ENCODE measurements at regions not wholly inside any gene's neighbourhood (a gene's known extent, or its start where the extent isn't known, plus 50 kb on each side); places are given as distances from the start of the nearest gene placed in this dataset.
A peak's percentile ranks its signal among the peaks of the same experiment; 100 is the strongest.

DNA sequence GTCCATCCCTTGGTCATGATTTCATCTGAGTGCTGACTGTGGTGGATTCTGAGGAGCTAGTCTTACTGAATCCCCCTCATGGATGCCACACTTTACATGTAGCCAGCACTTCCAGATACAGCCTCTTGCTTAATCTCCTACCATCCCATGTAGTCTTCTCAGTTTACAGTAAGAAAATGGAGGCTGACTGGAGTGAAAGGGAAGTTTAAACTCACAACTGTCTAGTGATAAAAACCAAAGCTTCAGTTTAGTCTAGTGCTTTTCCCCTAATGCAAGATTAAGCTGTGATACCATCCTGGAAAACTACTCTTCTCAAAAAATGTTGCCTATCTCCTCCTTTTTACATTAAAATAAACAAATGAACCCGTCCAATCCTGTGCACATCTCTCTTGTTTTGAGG is 146.8 kb upstream of the HES1 start:
- no peak for DNase-seq (ENCODE audit: extremely low read depth in 1 of 11, low read depth in 9 of 11, low spot score in 4 of 11)

DNA sequence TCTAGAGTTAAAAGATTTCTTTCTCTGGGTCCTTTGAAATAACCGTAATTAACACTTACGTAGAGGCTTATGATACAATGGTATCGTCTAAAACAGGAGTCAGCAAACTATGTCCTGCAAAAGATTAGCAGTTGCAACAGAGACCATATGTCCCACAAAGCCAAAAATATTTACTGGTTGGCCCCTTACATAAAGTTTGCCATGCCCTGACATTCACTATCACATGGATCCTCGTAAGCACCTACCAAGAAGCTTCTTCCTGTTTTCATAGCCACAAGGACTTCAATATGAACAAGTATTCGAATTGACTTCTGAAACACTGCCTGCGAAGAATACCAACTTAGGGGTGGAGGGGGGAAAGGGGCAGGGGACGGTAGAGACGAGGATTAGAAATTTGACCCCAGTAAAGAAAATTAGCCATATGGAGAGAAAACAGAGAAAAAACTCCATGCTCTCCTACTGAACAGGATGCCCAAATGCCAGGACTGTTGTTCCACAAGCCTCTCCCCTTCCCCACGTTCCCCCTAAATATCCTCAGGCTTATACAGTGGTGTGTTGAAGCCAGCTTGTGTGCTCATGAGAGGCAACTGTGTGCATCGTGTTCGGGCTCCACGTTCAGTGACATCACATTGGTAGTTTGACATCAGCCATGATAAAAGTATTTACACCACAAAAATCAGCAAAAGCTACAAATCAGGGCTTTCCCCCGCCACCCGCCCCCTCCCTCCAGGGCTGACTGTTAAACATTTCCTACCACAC is 144.1 kb upstream of the HES1 start:
- no peak for DNase-seq (ENCODE audit: extremely low read depth in 1 of 11, low read depth in 9 of 11, low spot score in 4 of 11)

DNA sequence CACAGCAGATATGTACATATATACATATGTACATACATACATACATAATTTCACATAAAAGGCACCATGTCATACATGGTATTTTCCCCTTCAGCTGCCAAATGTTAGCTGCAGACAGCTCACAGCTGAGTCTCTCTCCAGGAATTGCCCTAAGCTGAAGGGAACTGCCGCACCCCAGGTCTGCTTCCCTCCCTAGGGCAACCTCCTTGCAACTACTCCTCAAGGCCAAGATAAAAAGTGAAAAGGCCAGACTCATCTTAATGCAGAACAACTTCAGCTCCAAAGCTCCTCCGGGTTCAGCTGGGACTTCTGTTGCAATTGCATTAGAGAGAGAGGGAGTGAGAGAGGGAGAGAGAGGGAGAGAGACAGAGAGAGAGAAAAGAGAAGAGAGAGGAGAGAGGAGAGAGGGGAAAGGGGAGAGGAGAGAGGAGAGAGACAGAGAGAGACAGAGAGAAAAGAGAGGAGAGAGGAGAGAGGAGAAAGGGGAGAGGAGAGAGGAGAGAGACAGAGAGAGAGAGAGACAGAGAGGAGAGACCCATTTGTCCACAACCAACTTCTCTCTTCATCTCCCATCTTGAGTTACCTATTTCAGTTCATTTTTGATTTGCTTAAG is 143.4 kb upstream of the HES1 start:
- DNase-seq (ENCODE audit: extremely low read depth in 1 of 11, low read depth in 9 of 11, low spot score in 4 of 11): no peak

DNA sequence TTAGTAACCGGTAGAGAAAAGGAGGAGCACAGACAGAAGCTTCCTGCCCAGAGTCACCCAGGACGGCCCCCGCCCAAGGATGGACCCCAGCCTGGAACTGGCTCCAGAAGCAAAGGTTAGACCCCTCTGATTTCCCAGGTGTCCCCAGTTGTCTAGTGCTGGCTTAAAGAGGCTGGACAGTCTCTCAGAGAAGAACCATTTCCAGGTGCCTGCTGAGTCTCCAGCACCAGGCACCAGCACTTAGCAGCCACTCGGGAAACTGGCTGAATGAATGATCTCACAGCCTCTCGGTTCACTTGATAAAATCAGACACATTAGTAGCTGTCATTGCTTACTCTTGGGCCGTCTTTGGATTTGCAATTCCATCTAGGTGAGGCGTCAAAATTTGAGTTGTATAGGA is 139.7 kb upstream of the HES1 start:
- DNase-seq (ENCODE audit: extremely low read depth in 1 of 11, low read depth in 9 of 11, low spot score in 4 of 11): no peak

DNA sequence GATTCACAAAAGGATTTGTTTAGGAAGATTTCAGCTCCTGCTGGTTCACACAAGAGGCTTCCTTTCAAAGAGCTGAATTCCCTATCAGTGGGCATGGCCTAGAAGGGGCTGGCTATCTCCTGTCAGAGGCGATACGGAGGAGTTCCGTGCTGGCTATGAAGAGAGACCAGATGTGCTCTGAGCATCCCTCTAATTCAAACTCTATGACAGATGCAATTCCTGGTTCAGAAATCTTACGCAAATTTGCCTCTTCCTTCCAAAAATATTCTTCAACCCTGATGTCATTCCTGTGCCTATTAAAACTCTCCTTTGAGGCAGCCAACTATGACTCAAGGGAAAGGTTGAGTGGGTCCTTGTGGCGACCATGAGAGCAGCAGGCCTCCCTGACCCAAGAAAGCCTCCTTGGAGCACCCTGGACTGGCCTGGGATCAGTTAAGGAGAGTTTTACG is 139.3 kb upstream of the HES1 start:
- no peak for DNase-seq (ENCODE audit: extremely low read depth in 1 of 11, low read depth in 9 of 11, low spot score in 4 of 11)

DNA sequence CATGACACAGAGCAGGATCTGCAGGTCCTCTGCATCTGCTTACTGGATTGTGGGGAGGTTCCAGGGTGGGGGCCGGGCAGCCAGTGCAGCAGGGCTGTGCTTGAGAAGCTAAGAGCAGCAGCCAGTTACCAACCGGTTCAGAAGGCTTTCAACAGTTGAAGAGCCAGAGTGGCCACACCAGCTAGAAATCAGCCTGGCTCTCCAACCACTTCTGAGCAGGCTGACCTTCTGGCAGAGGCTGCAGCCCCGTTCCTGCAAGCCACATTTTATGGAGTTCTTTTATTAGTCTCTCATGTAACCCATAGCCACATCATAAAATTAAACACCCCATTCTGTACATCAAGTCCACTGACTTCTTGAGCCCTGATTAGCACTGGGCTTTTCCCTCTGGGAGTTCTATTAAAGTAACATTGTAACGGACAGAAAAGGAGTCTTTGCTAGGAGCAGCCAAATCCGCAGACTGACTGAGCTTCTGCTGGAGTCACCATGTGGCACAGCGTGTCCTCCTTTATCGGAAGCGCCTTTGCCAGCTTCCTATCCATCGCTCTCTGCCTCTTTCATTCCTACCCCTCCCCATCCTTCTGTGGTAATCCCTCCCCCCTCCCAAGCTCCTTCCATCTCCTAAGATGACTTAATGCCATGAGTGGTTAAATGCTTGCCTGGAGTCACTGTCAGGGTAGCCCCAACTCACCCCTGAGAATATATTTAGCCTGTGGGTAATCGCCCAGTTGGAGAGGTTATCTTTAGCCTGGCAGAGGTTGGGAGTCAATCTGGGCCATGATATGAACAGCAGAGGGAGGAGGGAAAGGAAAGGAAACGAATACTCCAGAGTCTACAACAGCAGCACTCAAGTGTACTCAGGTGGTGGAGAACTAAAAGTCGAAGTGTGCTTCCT is 138.5 kb upstream of the HES1 start:
- DNase-seq (ENCODE audit: extremely low read depth in 1 of 11, low read depth in 9 of 11, low spot score in 4 of 11): no peak

DNA sequence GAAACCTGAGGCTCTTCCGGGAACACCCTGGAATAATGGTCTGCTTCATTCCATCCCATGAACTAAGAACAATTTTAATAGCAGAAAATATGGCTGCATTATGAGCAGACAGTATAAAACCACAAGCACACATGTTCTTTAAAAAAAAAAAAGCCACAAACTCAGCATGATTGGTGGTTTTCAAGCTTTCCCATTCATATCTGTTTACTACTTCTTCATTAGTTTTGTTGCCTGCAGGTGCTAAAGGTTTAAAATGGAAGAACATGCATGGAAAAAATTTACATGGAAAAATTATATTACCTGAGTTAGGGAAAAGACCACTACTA is 137.9 kb upstream of the HES1 start:
- DNase-seq (ENCODE audit: extremely low read depth in 1 of 11, low read depth in 9 of 11, low spot score in 4 of 11): no peak

DNA sequence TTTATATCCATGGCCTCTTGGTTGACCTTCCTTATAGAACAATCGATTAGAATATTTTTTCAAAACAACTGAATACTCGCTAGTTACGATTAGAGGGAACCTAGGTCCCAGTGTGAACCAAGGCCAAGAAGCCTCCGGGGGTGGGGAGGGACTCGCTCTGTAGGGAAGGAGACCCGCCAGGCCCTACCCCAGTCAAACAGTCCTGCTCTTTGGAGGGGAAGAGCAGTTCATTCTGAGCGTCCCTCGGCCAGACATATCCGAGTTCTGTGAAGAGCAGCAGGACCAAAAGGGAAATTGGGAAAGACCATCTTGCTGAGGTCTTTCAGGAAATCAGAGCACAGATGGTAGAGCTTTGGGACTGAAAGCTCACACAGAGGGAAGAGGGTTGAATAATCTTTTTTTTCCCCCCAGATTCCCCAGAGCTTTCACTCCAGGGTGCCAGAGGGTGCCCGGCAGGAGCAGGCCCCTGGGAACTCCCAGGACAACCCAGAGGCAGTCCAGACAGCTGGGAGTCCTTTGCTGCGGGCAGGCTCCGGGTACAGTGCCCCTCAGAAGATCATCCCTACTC is 137.2 kb upstream of the HES1 start:
- no peak for DNase-seq (ENCODE audit: extremely low read depth in 1 of 11, low read depth in 9 of 11, low spot score in 4 of 11)

DNA sequence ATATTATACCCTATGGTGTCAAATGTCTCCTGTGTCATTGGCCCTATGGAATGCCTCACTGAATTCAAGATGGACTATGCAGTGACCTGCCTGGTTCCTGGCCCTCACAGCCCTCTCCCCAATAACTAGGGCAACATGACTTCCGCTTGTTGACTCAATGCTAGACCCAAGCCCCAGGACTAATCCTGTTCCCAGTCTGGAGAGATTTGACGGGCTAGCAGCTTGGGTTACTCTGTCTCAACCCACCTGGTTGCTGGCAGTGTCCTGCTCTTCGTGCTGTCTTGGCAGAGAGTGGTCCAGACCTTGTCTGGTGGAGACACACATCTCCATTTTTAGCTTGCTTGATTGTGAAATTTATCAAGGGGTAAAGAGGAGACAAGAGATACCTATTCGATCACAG is 135.8 kb upstream of the HES1 start:
- DNase-seq (ENCODE audit: extremely low read depth in 1 of 11, low read depth in 9 of 11, low spot score in 4 of 11): no peak

DNA sequence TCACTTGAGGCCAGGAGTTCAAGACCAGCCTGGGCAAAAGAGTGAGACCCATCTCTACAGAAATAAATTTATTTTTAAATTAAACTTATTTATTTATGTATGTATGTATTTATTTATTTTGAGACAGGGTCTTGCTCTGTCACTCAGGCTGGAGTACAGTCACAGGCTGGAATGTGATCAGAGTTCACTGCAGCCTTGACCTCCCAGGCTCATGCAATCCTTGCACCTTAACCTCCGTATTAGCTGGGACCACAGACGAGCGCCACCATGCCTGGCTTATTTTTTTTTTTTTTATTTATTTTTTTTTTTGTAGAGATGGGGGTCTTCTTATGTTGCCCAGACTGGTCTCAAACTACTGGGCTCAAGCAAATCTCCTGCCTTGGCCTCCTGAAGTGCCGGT is 135.2 kb upstream of the HES1 start:
- no peak for DNase-seq (ENCODE audit: extremely low read depth in 1 of 11, low read depth in 9 of 11, low spot score in 4 of 11)

DNA sequence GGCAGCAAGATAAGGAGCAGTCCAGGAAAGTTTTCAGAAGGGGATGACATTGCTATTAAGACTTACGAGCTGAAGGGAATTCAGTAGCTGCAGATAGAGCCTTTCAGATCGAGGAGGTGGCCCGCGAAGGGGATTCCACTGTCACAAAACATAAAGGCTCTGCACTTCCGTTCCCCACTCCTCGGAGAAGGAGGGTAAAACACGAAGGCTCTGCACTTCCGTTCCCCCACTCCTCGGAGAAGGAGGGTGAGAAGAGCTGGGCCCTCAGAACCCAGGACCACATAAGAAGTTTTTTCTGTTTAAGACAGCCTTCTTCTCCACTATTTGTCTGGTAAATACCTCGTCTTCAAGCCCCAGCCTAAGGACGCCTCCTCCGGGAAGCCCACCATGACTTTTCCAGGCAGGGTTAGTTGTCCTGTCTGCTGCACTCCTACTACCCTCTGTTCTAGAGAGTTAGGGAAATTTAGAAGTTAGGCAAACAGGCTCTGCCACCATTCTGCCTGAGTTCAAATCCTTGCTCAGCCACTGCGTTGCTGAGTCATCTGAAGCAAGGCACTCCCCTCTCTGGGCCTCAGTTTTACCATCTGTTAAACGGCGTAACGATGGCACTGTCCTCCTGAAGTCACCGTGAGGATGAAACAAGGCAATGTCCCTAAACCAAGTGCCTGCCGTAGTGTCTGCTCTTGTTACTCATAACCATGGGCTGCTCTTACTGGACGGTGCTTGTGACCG is 134.1 kb upstream of the HES1 start:
- no peak for DNase-seq (ENCODE audit: extremely low read depth in 1 of 11, low read depth in 9 of 11, low spot score in 4 of 11)

DNA sequence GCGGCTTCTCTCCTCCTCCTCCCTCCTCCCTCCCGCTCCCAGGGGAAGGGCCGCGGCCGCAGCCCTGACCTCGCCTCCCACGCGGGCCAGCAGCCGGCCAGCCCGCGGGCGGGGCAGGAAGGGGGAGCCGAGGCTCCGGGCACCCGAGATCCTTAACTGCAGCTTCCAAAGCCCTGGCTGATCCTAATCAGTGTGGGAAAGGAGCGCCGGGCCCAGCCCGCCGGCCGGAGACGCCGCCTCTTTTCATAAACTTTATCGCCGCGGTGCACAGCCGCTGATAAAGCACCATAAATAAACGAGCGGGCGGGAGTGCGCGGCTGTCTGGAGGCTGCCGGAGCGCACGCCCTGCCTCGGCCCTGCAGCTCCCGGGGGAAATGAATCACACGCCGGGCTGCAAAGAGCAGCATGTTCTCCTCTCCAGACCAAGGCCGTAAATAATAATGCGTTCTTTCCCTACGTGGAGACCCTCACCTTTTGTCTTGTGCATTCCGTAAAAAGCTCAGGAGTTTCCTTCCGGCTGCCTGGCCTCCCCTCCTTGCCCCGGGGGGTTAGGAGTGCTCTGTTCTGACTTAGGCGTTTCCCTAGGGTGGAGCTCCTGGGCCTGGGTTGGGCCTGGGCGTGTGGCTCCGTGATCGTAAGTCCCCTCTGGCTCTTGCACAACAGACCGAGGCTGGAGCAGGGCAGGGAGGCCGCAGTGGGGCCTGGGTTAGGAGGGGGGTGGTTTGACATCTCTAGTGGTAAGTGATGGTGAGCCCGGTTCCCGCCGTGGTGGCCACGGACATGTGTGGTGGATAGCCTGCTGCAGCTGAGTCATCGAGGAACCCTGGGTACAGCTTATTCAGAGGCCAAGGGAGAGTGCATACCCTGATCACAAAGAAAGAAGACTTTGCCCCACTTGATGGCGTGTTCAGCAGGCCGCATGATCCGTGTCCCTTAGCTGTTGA is 132.6 kb upstream of the HES1 start:
- peak; percentile 56 to 85 (median 70) for DNase-seq (ENCODE audit: extremely low read depth in 1 of 11, low read depth in 9 of 11, low spot score in 4 of 11)

DNA sequence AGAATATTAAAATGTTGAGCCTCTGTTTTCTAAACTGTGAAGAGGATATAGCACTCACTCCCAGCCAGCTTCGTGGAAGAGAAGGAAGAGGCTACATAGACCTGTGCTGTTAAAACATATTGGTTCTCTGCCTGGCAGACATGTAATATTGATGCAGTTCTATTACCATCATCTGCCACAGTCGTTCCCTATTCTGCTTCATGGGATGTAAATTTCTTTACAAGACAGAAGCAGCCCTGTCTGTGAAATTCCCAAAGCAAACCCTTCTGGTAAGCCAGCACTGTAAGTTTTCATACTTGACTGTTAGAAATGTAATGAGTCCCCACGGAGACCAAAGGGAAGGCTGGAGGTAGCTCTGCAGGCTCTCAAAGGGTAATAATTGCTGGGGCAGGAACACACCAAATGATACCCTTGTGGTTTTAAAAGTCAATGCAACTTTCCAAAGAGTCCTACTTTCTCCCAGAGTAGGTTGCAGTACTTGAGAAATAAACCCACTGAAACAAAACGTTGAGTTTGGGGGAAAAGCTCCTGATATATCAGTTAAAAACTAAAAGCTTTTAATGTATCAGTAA is 129.9 kb upstream of the HES1 start:
- DNase-seq (ENCODE audit: extremely low read depth in 1 of 11, low read depth in 9 of 11, low spot score in 4 of 11): no peak

DNA sequence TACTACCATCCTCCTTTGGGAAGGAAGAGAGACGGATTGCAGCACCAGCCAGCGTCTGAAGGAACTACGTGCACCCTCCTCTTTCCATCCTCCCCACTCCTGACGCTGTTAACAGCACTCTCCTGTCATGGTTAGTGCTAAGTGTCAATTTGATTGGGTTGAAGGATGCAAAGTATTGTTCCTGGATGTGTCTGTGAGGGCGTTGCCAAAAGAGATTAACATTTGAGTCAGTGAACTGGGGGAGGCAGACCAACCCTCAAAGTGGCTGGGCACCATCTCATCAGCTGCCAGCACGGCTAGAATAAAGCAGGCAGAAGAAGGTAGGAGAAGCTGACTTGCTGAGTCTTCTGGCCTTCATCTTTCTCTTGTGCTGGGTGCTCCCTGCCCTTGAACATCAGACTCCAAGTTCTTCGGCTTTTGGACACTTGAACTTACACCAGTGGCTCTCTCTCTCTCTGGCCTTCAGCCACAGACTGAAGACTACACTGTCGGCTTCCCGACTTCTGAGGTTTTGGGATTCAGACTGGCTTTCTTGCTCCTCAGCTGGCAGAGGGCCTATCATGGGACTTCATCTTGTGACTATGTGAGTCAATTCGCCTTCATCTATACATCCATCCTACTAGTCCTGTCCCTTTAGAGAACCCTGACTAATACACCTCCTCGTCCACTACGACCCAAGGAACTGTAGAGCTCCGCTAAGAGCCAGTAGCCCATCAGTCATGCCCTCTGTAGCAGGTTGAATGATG is 128.2 kb upstream of the HES1 start:
- DNase-seq (ENCODE audit: extremely low read depth in 1 of 11, low read depth in 9 of 11, low spot score in 4 of 11): no peak

DNA sequence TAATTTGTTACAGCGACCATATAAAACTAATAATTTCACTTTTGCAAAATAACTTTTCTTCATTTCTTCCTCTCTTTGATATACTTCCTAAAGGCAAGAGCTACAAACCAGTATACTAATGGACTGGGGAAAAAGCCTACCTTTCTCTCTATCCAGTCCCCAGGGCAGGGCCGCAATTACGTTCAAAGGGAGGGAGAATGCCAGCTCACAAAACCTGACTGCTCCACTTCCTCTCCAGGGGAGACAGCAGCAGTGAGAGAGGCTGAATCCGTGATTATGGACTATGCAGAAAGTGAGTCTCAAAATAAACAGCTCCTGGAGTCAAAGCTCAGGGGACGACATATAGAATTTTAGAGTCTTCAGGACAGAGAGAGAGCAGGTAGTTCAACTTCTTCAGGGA is 126.9 kb upstream of the HES1 start:
- no peak for DNase-seq (ENCODE audit: extremely low read depth in 1 of 11, low read depth in 9 of 11, low spot score in 4 of 11)

DNA sequence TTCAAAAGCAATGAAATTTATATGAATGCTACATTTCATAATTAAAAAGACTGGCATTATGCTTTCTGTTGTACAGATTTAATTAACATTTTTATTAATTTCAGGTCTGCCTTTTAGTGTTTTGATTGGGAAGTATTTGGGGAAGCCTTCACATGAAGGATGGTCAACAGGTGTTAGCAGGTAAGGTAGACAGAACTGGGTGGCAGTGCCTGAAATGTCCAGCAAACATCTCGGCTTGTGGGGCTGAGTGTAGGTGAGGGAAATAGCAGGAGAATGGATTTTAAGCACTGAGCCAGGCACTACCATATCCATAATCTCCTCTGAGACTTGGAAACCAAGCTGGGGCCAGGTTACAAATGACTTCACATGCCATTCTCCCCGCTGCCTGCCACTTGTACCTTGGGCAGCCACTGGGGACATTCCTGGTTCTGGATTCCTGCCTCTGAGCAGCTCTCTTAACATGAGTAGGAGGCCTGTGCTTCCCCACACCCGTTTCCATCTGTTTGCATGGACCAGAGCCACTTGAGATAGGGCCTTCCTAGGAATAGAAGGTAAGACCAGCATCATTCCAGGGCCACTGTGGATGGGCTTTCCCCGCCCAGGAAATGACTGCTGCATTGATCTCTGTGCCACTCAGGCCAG is 125.9 kb upstream of the HES1 start:
- peak in 1 of 11 donors; percentile 45 for DNase-seq (ENCODE audit: extremely low read depth in 1 of 11, low read depth in 9 of 11, low spot score in 4 of 11)

DNA sequence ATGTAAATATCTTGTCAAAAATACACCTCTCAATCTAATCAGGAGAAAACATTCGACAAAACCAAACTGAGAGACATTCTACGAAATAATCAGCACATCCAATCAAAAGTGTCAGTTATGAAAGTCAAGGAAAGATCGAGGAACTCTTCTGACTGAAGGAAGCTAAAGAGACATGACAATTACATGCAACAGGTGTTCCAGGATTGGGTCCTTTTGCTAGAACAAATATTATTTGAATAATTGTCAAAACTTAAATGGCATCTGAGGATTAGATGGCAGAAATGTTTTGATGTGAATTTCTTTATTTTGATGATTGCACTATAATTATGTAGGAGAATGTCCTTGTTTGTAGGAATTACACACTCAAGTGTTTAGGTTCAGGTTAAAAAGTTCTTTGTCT is 124.1 kb upstream of the HES1 start:
- no peak for DNase-seq (ENCODE audit: extremely low read depth in 1 of 11, low read depth in 9 of 11, low spot score in 4 of 11)

All from renal cortex interstitium (tissue), 11 donors.